ENCODE measurements at regions not wholly inside any gene's neighbourhood (a gene's known extent, or its start where the extent isn't known, plus 50 kb on each side); places are given as distances from the start of the nearest gene placed in this dataset.

DNA sequence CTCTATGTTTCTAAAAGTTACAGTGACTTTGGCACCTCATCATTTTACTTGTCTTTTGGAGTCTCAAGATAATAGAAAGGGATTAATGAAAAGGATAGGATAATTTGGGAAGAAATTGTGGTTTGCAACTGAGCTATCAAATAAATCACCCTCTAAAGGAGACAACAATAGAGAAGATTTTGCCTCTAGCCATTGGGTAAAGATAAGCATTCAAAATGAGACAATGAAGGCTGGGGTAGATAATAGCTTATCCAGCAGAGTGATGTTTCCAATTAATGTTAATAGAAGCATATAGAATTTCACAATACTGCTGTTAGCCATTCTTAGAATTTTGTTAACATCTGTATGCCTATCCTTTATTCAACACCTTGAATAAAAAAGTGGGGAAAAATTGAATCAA, 1177.6 kb downstream of the ADGRL3 start:
- TF ChIP-seq, protein P1, sequence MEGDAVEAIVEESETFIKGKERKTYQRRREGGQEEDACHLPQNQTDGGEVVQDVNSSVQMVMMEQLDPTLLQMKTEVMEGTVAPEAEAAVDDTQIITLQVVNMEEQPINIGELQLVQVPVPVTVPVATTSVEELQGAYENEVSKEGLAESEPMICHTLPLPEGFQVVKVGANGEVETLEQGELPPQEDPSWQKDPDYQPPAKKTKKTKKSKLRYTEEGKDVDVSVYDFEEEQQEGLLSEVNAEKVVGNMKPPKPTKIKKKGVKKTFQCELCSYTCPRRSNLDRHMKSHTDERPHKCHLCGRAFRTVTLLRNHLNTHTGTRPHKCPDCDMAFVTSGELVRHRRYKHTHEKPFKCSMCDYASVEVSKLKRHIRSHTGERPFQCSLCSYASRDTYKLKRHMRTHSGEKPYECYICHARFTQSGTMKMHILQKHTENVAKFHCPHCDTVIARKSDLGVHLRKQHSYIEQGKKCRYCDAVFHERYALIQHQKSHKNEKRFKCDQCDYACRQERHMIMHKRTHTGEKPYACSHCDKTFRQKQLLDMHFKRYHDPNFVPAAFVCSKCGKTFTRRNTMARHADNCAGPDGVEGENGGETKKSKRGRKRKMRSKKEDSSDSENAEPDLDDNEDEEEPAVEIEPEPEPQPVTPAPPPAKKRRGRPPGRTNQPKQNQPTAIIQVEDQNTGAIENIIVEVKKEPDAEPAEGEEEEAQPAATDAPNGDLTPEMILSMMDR (IDR thresholded peaks at IDR 0.05), result no peak
- TF ChIP-seq POLR2AphosphoS5 (IDR thresholded peaks at IDR 0.05), result no peak
